ENCODE measurements at regions not wholly inside any gene's neighbourhood (a gene's known extent, or its start where the extent isn't known, plus 50 kb on each side); places are given as distances from the start of the nearest gene placed in this dataset.

- DNase-seq (ENCODE audit: extremely low read depth in 1 of 11, low read depth in 9 of 11, low spot score in 4 of 11), result no peak
These were observed 186.7 kb upstream of the ANK3 start for GRCh38 chr10:60576130-60577069.

DNA sequence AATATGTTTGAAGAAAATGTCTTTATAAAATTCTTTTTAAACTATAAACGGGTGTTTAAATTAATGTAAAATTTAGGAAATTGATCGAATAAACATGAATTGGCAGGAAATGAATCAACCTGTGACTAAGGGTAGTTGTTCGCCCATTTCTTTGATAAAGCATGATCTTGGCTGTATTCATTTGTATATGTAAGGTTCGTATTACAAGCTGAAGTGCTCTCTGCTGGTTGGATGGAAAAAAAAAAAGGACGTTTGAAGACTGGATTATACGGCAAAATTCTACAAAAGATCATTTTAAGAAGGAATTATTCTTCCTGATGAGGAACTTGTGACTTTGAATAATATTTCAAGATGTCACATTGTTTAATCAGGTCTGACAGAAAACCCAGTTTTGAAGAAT is 185.4 kb upstream of the ANK3 start:
- DNase-seq (ENCODE audit: extremely low read depth in 1 of 11, low read depth in 9 of 11, low spot score in 4 of 11), result no peak

DNA sequence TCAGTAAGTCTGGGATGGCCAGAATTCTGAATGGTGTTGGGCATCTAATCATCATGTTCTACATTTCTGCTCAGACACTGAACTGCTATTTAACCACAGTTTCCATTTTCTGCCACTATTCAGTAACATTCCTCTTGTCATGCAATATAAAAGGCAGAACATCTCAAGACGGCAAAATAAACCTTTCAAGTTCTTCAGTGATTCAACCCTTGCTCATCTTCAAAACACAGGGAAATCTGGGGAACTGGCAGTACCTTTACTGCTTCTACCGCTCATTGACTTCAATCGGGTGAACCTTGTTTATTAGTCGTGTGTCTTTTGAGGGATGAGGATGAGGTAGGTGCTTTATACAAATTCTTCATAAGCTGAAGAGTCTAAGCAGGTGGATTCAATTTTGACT is 184.7 kb upstream of the ANK3 start:
- no peak for DNase-seq (ENCODE audit: extremely low read depth in 1 of 11, low read depth in 9 of 11, low spot score in 4 of 11)

- DNase-seq (ENCODE audit: extremely low read depth in 1 of 11, low read depth in 9 of 11, low spot score in 4 of 11), result peak; percentile 18 to 74 (median 49)
These were observed 183.7 kb upstream of the ANK3 start for GRCh38 chr10:60573336-60573735.

GRCh38 chr10:60572511-60573194 is 183.0 kb upstream of the ANK3 start:
- peak; percentile 37 to 78 (median 64) for DNase-seq (ENCODE audit: extremely low read depth in 1 of 11, low read depth in 9 of 11, low spot score in 4 of 11)

- no peak for DNase-seq (ENCODE audit: extremely low read depth in 1 of 11, low read depth in 9 of 11, low spot score in 4 of 11)
These were observed 181.2 kb upstream of the ANK3 start for GRCh38 chr10:60570896-60571295.

GRCh38 chr10:60570272-60570865 is 180.7 kb upstream of the ANK3 start:
- DNase-seq (ENCODE audit: extremely low read depth in 1 of 11, low read depth in 9 of 11, low spot score in 4 of 11), result no peak

DNA sequence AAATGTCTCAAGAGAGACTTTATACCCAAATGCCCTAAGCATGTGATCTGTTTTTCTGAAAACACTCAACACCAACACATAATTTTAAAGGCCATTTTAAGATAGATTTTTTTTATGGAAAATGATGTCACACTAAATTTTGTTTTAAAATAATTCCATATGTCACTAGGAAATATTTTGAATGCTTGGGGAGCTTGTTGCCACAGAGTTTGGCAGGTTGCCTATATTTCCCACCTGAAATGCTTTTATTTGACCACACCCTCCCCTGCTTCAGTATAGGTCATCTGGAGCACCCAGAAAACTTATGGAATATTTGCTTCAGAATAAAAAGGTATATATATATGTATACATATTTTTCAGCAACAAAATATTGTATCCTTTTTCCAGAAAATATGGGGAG is 180.0 kb upstream of the ANK3 start:
- no peak for DNase-seq (ENCODE audit: extremely low read depth in 1 of 11, low read depth in 9 of 11, low spot score in 4 of 11)

- DNase-seq (ENCODE audit: extremely low read depth in 1 of 11, low read depth in 9 of 11, low spot score in 4 of 11), result no peak
These were observed 176.4 kb upstream of the ANK3 start for GRCh38 chr10:60566096-60566495.

DNA sequence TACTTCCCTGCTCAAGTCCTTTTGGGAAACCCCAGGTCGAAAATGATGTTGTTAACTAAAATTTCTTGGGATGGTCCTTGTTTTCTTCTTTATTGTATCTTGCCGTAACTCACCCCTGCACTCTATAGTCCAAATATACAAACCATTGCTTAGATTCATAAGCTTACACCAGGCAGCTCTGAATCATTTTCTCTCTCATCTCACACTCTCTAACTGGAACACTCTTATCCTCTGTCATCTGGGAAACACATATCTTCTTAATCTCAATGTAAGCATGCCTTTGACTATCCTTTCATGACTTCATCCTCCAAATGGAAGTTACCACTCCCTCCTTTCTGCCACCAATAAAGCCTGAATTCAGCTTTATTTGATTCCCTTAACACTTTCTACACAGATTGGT is 175.8 kb upstream of the ANK3 start:
- no peak for DNase-seq (ENCODE audit: extremely low read depth in 1 of 11, low read depth in 9 of 11, low spot score in 4 of 11)

GRCh38 chr10:60564475-60564874 is 174.8 kb upstream of the ANK3 start:
- no peak for DNase-seq (ENCODE audit: extremely low read depth in 1 of 11, low read depth in 9 of 11, low spot score in 4 of 11)

DNA sequence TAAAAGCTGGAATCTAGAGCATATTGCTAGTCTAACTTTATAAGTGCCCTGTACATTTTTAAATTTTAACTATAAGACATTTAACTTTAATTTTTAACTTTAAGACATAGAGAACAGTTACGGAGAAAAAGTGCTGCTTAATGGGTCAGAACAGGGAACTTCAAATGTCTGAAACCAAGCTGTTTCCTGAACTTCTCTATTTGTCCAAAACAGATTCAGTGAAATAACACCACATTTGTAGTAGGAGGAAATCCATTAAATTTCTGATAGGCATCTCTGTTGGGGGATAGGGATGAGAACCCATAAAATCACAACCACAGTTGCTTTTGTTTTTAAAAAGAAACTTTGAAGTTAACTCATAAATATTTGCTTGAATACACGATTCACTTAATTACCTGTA is 170.8 kb upstream of the ANK3 start:
- no peak for DNase-seq (ENCODE audit: extremely low read depth in 1 of 11, low read depth in 9 of 11, low spot score in 4 of 11)

- no peak for DNase-seq (ENCODE audit: extremely low read depth in 1 of 11, low read depth in 9 of 11, low spot score in 4 of 11)
These were observed 166.0 kb upstream of the ANK3 start for GRCh38 chr10:60555700-60556099.

GRCh38 chr10:60549686-60550085 is 160.0 kb upstream of the ANK3 start:
- no peak for DNase-seq (ENCODE audit: extremely low read depth in 1 of 11, low read depth in 9 of 11, low spot score in 4 of 11)

- DNase-seq (ENCODE audit: extremely low read depth in 1 of 11, low read depth in 9 of 11, low spot score in 4 of 11), result no peak
These were observed 153.0 kb upstream of the ANK3 start for GRCh38 chr10:60542657-60543056.

DNA sequence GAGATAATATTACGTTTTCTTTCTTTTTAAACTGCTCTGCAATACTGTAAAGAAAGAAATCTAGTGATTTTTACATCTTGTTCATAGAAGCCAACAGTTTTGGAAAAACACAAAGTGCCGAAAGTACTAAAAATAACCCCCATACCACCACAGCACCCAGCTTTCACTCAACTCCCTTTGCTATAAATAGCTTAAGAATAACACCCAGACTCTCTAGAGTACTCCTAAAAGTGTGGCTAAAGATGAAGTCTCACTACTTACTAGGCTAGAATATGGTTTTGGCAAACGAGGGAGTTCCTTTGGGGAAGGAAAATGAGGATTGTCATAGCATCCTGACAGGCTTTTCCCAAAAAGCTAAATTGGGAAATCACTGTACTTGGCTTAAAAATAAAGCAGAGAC is 151.8 kb upstream of the ANK3 start:
- no peak for DNase-seq (ENCODE audit: extremely low read depth in 1 of 11, low read depth in 9 of 11, low spot score in 4 of 11)

GRCh38 chr10:60537697-60538096 is 148.0 kb upstream of the ANK3 start:
- DNase-seq (ENCODE audit: extremely low read depth in 1 of 11, low read depth in 9 of 11, low spot score in 4 of 11), result no peak

DNA sequence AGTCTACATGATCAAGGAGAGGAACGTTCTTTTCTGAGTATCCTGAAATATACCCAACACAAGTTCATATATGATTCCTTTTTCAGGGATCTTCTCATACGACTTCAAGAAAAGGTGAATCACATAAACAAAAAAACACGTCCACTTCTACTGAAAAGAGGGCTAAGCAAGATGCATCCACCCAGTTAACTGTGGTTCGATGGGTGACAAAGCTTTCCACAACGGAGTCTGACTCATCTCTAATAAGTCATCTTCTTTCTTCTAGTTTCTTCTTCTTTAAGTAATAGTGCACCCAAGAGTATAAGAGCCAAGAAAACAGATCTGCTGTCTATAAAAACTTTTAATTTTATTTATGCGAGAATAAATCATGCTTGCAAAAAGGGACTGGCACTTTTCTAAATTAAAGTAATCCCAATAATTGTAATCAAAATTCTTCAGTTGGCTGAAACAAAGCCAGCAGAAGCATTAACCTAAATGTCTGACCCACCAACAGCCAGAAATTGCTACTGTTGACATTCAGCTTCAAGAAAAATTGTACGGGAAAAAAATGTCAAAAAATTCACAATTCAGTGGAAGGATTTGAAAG is 146.9 kb upstream of the ANK3 start:
- DNase-seq (ENCODE audit: extremely low read depth in 1 of 11, low read depth in 9 of 11, low spot score in 4 of 11), result no peak

DNA sequence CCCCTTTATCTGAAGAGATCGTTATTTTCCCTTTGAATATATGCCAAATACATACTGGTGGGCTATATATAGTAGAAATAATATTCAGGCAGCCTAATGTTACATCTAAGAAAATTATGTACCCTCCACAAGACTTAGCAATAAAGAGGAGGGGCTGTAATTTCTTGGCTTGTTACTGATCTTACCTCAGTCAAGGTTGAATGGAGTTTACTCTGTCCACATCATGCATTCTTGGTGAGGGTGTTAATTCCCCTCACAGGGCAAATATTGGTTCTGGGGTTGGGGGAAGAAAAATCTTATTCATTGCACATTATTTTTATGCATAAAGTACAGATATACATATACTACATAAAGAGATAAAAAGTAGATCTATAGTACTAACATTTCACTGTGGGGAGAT is 145.8 kb upstream of the ANK3 start:
- DNase-seq (ENCODE audit: extremely low read depth in 1 of 11, low read depth in 9 of 11, low spot score in 4 of 11), result no peak
